Liver (tissue), 8 donors: ENCODE measurements at regions not wholly inside any gene's neighbourhood (a gene's known extent, or its start where the extent isn't known, plus 50 kb on each side); places are given as distances from the start of the nearest gene placed in this dataset.

ENCODE experiments used
- DNase-seq: peaks from one replicate; pipeline ENCODE4 v3.0.0-alpha.2; 2017; ENCODE audit warnings: low spot score
- H3K27ac ChIP-seq, 2 donors: one replicate each; pipeline ENCODE4 v1.7.0; 2013; ENCODE audit warnings: inconsistent platforms in 2 of 2, low read length in 2 of 2, control low read depth in 1 of 2, low read depth in 1 of 2, mild to moderate bottlenecking in 1 of 2
- H3K27me3 ChIP-seq, 4 donors: one replicate each; pipeline versions ENCODE4 v1.6.1 to v1.7.0; 2013; ENCODE audit warnings: low read length in 3 of 4, inconsistent platforms in 1 of 4, mild to moderate bottlenecking in 1 of 4, moderate library complexity in 1 of 4; ENCODE audit not compliant: control insufficient read depth in 4 of 4, insufficient read depth in 4 of 4
- H3K36me3 ChIP-seq, 4 donors: one replicate each; pipeline versions ENCODE4 v1.6.1 to v1.7.0; 2013; ENCODE audit warnings: low read length in 3 of 4, mild to moderate bottlenecking in 3 of 4, low read depth in 1 of 4, moderate library complexity in 1 of 4; ENCODE audit not compliant: control insufficient read depth in 4 of 4, insufficient read depth in 3 of 4
- H3K4me1 ChIP-seq, 4 donors: one replicate each; pipeline versions ENCODE4 v1.6.1 to v1.7.0; 2013; ENCODE audit warnings: low read length in 3 of 4, mild to moderate bottlenecking in 3 of 4, moderate library complexity in 1 of 4; ENCODE audit not compliant: control insufficient read depth in 4 of 4, insufficient read depth in 4 of 4
- H3K4me3 ChIP-seq, 3 donors: one replicate each; pipeline versions ENCODE4 v1.6.1 to v1.7.0; 2013; ENCODE audit warnings: low read length in 3 of 3, control low read depth in 1 of 3, low read depth in 1 of 3, mild to moderate bottlenecking in 1 of 3
- H3K9ac ChIP-seq, 2 donors: one replicate each; pipeline ENCODE4 v1.7.0; 2013; ENCODE audit warnings: low read length in 2 of 2, mild to moderate bottlenecking in 2 of 2, moderate library complexity in 2 of 2, control low read depth in 1 of 2, low read depth in 1 of 2
- H3K9me3 ChIP-seq, 4 donors: one replicate each; pipeline versions ENCODE4 v1.6.1 to v1.7.0; 2013; ENCODE audit warnings: low read length in 3 of 4; ENCODE audit not compliant: control insufficient read depth in 4 of 4
- CTCF ChIP-seq: fragments of 150-350 bp; IDR thresholded peaks from 2 replicates; pipeline ENCODE4 v1.5.1; 2017; ENCODE audit warnings: improper control_type of control experiment, low read depth, low read length; ENCODE audit not compliant: missing input control
- EGR1 ChIP-seq, 2 donors: IDR thresholded peaks; 2 replicates each; pipeline ENCODE4 v1.6.1; 2016 to 2018; ENCODE audit warnings: antibody characterized with exemption in 2 of 2, low read depth in 2 of 2
- FOXA1 ChIP-seq: IDR thresholded peaks from 2 replicates; pipeline ENCODE4 v1.6.1; 2016; ENCODE audit warnings: antibody characterized with exemption
- FOXA2 ChIP-seq: IDR thresholded peaks from 2 replicates; pipeline ENCODE4 v1.6.1; 2016; ENCODE audit warnings: antibody characterized with exemption
- GABPA ChIP-seq, 2 donors: IDR thresholded peaks in 1 of 2; conservative IDR thresholded peaks in 1 of 2; 2 replicates each; pipeline ENCODE4 v1.6.1; 2016; ENCODE audit warnings: antibody characterized with exemption in 2 of 2, mild to moderate bottlenecking in 1 of 2, moderate library complexity in 1 of 2
- HNF4G ChIP-seq: IDR thresholded peaks from 2 replicates; pipeline ENCODE4 v1.6.1; 2016; ENCODE audit warnings: antibody characterized with exemption
- JUND ChIP-seq, 2 donors: IDR thresholded peaks; 2 replicates each; pipeline ENCODE4 v1.6.1; 2016; ENCODE audit warnings: antibody characterized with exemption in 2 of 2
- MAX ChIP-seq: IDR thresholded peaks from 2 replicates; pipeline ENCODE4 v1.6.1; 2016; ENCODE audit warnings: antibody characterized with exemption
- NR2F2 ChIP-seq: IDR thresholded peaks from 2 replicates; pipeline ENCODE4 v1.6.1; 2016; ENCODE audit warnings: antibody characterized with exemption
- RAD21 ChIP-seq, 2 donors: IDR thresholded peaks; 2 replicates each; pipeline ENCODE4 v1.6.1; 2016; ENCODE audit warnings: antibody characterized with exemption in 2 of 2, mild to moderate bottlenecking in 2 of 2
- REST ChIP-seq: IDR thresholded peaks from 2 replicates; pipeline ENCODE4 v1.6.1; 2016; ENCODE audit warnings: antibody characterized with exemption, mild to moderate bottlenecking
- RXRA ChIP-seq, 2 donors: IDR thresholded peaks; 2 replicates each; pipeline ENCODE4 v1.6.1; 2017 to 2018; ENCODE audit warnings: antibody characterized with exemption in 2 of 2, mild to moderate bottlenecking in 1 of 2
- SP1 ChIP-seq: IDR thresholded peaks from 2 replicates; pipeline ENCODE4 v1.6.1; 2018; ENCODE audit warnings: antibody characterized with exemption, mild to moderate bottlenecking
- YY1 ChIP-seq: IDR thresholded peaks from 2 replicates; pipeline ENCODE4 v1.6.1; 2016; ENCODE audit warnings: antibody characterized with exemption, mild to moderate bottlenecking
- ZBTB33 ChIP-seq: IDR thresholded peaks from 2 replicates; pipeline ENCODE4 v1.6.1; 2016; ENCODE audit warnings: antibody characterized with exemption
- WGBS: extraction: QIAGEN DNeasy Blood & Tissue Kit; methylation state at CpG from one replicate; pipeline ENCODE4 v1.1.7; 2013; 5-methylcytosine and 5-hydroxymethylcytosine counted together
- donor health status: healthy.
- donor health status: healthy.
- donor health status: healthy.
- donor health status: healthy.
- donor health status: healthy.

GRCh38 chr2:123098619-123099018, 926.5 kb upstream of the CNTNAP5 start (continued):
- no peak for TF ChIP-seq CTCF
- TF ChIP-seq NR2F2 = no peak
- no peak for TF ChIP-seq RAD21 (IDR thresholded peaks at IDR 0.05)

- no peak for DNase-seq
- no peak overlapping the region for H3K27ac ChIP-seq
- H3K9ac ChIP-seq = no peak overlapping the region
- 35% methylated on average over 2 of the region's 2 CpGs for WGBS
- H3K27me3 ChIP-seq = no peaks in the 10 kb centered on the region
- H3K4me3 ChIP-seq = no peak overlapping the region
- TF ChIP-seq REST = no peak
- no peak for TF ChIP-seq EGR1 (IDR thresholded peaks at IDR 0.05; ENCODE audit: low read depth in 2 of 2)
- TF ChIP-seq RAD21 (IDR thresholded peaks at IDR 0.05) = no peak
- TF ChIP-seq MAX = no peak
- no peak for TF ChIP-seq GABPA (IDR thresholded peaks at IDR 0.05 in 1 of 2, conservative IDR thresholded peaks at IDR 0.05 in 1 of 2)
- no peak for TF ChIP-seq NR2F2
- no peak for TF ChIP-seq FOXA1
- H3K9me3 ChIP-seq = no peaks in the 10 kb centered on the region
- H3K36me3 ChIP-seq = no peaks in the 10 kb centered on the region
- no peaks in the 10 kb centered on the region for H3K4me1 ChIP-seq
Observed at GRCh38 chr2:123101434-123101833, 923.7 kb upstream of the CNTNAP5 start.

- H3K9ac ChIP-seq = no peak overlapping the region
- no peaks in the 10 kb centered on the region for H3K9me3 ChIP-seq
- no peaks in the 10 kb centered on the region for H3K4me1 ChIP-seq
- H3K27me3 ChIP-seq = no peaks in the 10 kb centered on the region
- H3K4me3 ChIP-seq = no peak overlapping the region
- no peaks in the 10 kb centered on the region for H3K36me3 ChIP-seq
- TF ChIP-seq FOXA2 (no peak), ZBTB33 (no peak), YY1 (no peak), MAX (no peak), SP1 (no peak), RXRA (IDR thresholded peaks at IDR 0.05) (no peak), RAD21 (IDR thresholded peaks at IDR 0.05) (no peak), FOXA1 (no peak), CTCF (no peak), NR2F2 (no peak), JUND (IDR thresholded peaks at IDR 0.05) (no peak), HNF4G (no peak)
- WGBS = 46% methylated on average over 2 of the region's 2 CpGs
- H3K27ac ChIP-seq = no peak overlapping the region
- DNase-seq = no peak
Observed at GRCh38 chr2:123103902-123104301, 921.2 kb upstream of the CNTNAP5 start.
